GM23248 (cell line): ENCODE measurements at regions not wholly inside any gene's neighbourhood (a gene's known extent, or its start where the extent isn't known, plus 50 kb on each side); places are given as distances from the start of the nearest gene placed in this dataset.

ENCODE experiments used
- EZH2 ChIP-seq: fragments of 200-600 bp; sonication (generic); IDR thresholded peaks from 2 replicates; pipeline ENCODE4 v1.6.1; 2018; ENCODE audit warnings: antibody characterized with exemption, mild to moderate bottlenecking; ENCODE audit not compliant: insufficient read depth, poor library complexity, severe bottlenecking
- EZH2phosphoT487 ChIP-seq: fragments of 200-600 bp; sonication (generic); IDR thresholded peaks from 2 replicates; pipeline ENCODE4 v1.6.1; 2018; ENCODE audit warnings: antibody characterized with exemption, moderate library complexity, mild to moderate bottlenecking, low read depth; ENCODE audit not compliant: insufficient read depth

- no peak for TF ChIP-seq EZH2phosphoT487
- TF ChIP-seq EZH2: no peak
Observed at GRCh38 chr7:41771717-41772116, 68.8 kb upstream of the INHBA start.
